ENCODE measurements at regions not wholly inside any gene's neighbourhood (a gene's known extent, or its start where the extent isn't known, plus 50 kb on each side); places are given as distances from the start of the nearest gene placed in this dataset.
"Not testable (repeated sequence)": the region's sequence is repeated elsewhere in the genome, so short reads cannot be mapped to it uniquely, and the experiment has no call there.

DNA sequence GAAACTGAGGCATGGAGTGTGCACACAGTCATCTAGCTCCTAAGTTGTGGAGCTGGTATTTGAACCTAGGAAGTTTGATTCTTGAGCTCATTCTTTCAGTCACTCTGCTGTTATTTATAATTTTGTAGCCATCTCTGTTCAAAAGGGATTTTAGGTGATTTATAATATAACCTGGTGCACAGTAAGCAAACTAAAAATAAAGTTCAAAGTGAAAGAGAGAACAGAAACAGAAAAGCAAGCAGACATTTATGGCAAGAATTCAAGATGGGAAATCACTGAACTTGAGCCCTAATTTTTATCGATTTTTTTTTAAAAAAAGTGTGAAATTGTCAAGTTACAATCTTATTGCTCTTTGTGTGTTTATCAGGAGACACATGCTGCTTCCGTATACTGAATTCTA is 71.4 kb upstream of the SLC7A14 start:
- DNase-seq (ENCODE audit: low read depth in 2 of 3, low spot score in 1 of 3), result no peak

- DNase-seq (ENCODE audit: low read depth in 2 of 3, low spot score in 1 of 3), result no peak
Measured at GRCh38 chr3:170656284-170656683, 70.4 kb upstream of the SLC7A14 start.

DNA sequence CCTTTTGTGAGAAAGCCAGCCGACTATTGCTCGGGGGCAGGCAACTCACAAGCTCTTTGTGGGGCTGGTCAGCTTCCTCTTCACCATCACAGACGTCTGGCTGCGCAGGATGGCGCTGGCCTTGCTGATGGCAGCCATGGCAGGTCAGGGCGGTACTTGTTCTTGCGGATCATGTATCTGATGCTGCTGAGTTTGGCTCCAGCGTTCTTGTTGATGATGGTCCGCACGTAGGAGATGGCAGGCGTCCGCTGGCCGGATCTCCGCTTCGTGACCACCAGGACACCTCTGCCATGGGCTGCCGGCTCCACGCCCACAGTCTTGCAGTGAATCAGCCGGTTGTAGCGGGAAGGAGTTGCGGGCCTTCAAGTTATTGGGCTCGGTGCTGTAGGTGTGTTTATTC is 67.9 kb upstream of the SLC7A14 start:
- no peak for DNase-seq (ENCODE audit: low read depth in 2 of 3, low spot score in 1 of 3)

- no peak for DNase-seq (ENCODE audit: low read depth in 2 of 3, low spot score in 1 of 3)
Measured at GRCh38 chr3:170651260-170651845, 65.5 kb upstream of the SLC7A14 start.

DNA sequence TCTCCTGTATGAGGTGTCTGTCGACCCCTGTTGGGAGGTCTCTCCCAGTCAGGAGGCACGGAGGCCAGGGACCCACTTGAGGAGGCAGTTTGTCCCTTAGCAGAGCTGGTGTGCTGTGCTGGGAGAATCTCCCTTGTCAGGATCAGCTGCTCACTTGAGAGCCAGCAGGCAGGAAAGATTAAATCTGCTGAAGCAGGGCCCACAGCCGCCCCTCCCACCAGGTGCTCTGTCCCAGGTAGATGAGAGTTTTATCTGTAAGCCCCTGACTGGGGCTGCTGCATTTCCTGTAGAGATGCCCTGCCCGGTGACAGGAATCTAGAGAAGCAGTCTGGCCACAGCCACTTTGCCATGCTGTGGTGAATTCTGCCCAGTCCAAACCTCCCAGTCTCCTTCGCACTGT is 64.7 kb upstream of the SLC7A14 start:
- DNase-seq (ENCODE audit: low read depth in 2 of 3, low spot score in 1 of 3), result not testable (repeated sequence)

DNA sequence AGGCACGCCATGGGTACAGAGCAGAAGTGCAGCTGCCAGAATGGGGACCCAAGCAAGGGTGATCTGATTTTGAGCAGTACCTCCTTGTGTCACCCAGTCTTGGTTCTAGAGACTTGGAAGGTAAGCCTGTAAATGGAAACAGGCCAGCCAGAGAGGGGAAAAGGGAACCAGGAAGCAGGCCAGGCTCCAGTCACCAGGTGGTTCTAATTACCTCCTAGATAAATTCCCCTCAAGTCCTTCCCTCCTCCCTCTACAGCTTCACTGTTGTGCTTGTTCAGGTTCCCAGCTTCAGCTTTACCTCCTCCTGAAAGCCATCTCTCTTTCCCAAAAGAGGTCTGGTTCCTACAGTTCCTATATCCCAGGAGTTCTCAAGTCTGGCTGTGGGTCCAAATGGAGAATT is 58.8 kb upstream of the SLC7A14 start:
- DNase-seq (ENCODE audit: low read depth in 2 of 3, low spot score in 1 of 3), result no peak

- no peak for DNase-seq (ENCODE audit: low read depth in 2 of 3, low spot score in 1 of 3)
Measured at GRCh38 chr3:170643831-170644230, 58.0 kb upstream of the SLC7A14 start.

- no peak for DNase-seq (ENCODE audit: low read depth in 2 of 3, low spot score in 1 of 3)
Measured at GRCh38 chr3:170642882-170643601, 57.2 kb upstream of the SLC7A14 start.

GRCh38 chr3:170641510-170642236 is 55.8 kb upstream of the SLC7A14 start:
- no peak for DNase-seq (ENCODE audit: low read depth in 2 of 3, low spot score in 1 of 3)

- DNase-seq (ENCODE audit: low read depth in 2 of 3, low spot score in 1 of 3), result no peak
Measured at GRCh38 chr3:170640737-170641171, 54.9 kb upstream of the SLC7A14 start.

GRCh38 chr3:170638988-170639387 is 53.1 kb upstream of the SLC7A14 start:
- no peak for DNase-seq (ENCODE audit: low read depth in 2 of 3, low spot score in 1 of 3)

DNA sequence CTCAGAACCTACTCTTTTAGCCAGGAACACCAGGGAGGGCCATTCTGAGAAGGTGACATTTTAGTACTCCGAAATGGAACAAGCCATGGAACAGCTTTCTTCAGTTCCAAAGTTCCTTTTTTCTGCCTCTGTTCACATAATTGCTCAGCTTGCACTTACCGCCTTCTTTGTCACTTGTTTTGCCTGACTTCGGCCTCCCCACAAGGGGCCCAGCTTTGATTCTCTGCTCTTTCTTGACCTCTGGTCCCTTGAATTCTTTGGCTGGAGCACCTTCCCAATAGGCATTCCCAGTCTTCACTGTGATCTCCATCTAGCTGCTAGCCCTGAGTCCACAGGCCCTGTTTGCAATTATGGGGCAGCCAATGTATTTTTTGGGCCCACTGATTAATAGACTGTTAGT is 51.4 kb upstream of the SLC7A14 start:
- no peak for DNase-seq (ENCODE audit: low read depth in 2 of 3, low spot score in 1 of 3)

DNA sequence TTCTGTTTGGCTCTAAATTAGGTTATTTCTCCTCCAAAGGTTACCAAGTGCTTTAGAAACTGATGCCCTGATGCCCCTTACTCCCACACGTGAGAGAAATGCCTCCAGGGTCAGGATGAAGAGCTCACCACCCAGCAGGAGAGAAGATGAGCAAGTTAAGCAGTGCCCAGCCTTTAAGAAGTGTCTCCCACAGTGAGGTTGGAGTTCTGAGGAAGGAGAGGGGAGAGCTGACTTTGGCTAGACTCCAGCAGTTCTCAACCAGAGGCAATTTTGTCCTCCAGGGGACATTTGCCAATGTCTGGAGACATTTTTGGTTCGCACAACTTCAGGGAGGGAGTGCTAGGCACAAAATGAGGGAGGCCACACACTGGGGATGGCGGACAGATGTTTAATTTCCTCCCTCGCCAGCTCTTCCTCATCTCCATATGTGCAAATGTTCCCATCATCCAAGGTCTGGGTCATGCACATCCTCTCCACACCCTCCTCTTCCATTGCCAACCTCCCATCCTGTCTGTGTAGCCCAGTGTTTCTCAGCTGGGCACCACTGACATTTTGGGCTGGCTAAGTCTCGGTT is 50.6 kb upstream of the SLC7A14 start:
- DNase-seq (ENCODE audit: low read depth in 2 of 3, low spot score in 1 of 3), result no peak

Measured in stimulated activated CD4-positive, alpha-beta T cell treated with anti-CD3 and anti-CD28 coated beads, Interleukin-12 subunit alpha, Interleukin-12 subunit beta, amount 100 ng/mL, for 48 hours (primary cell).